Skeletal muscle tissue (tissue), 3 donors: ENCODE measurements at regions not wholly inside any gene's neighbourhood (a gene's known extent, or its start where the extent isn't known, plus 50 kb on each side); places are given as distances from the start of the nearest gene placed in this dataset.

Experiments used
- H3K27ac ChIP-seq: one replicate; pipeline ENCODE4 v1.7.0; 2013; ENCODE audit warnings: mild to moderate bottlenecking, low read depth, low read length, inconsistent platforms
- H3K27me3 ChIP-seq, 3 donors: one replicate each; pipeline ENCODE4 v1.7.0; 2013; ENCODE audit warnings: low read length in 3 of 3; ENCODE audit not compliant: control insufficient read depth in 3 of 3, insufficient read depth in 3 of 3
- H3K36me3 ChIP-seq, 3 donors: one replicate each; pipeline ENCODE4 v1.7.0; 2013; ENCODE audit warnings: low read length in 3 of 3; ENCODE audit not compliant: control insufficient read depth in 3 of 3, insufficient read depth in 3 of 3
- H3K4me1 ChIP-seq, 3 donors: one replicate each; pipeline ENCODE4 v1.7.0; 2013; ENCODE audit warnings: low read length in 3 of 3, mild to moderate bottlenecking in 3 of 3; ENCODE audit not compliant: control insufficient read depth in 3 of 3, insufficient read depth in 3 of 3
- H3K4me3 ChIP-seq, 3 donors: one replicate each; pipeline ENCODE4 v1.7.0; 2013; ENCODE audit warnings: low read length in 3 of 3
- H3K9ac ChIP-seq, 3 donors: one replicate each; pipeline ENCODE4 v1.7.0; 2013; ENCODE audit warnings: low read length in 3 of 3, mild to moderate bottlenecking in 3 of 3, moderate library complexity in 2 of 3, low read depth in 1 of 3
- H3K9me3 ChIP-seq, 3 donors: one replicate each; pipeline ENCODE4 v1.7.0; 2013; ENCODE audit warnings: low read length in 3 of 3; ENCODE audit not compliant: control insufficient read depth in 3 of 3
- donor health status: Osteomylitis.

GRCh38 chr2:66753660-66754059 lies 318.7 kb downstream of the MEIS1 start:
- Histone ChIP-seq H3K27me3 (no peaks in the 10 kb centered on the region), H3K36me3 (no peaks in the 10 kb centered on the region), H3K4me1 (no peaks in the 10 kb centered on the region), H3K9me3 (no peaks in the 10 kb centered on the region), H3K9ac (no peak overlapping the region), H3K27ac (no peak overlapping the region), H3K4me3 (no peak overlapping the region)

- Histone ChIP-seq H3K27me3 (no peaks in the 10 kb centered on the region), H3K9ac (no peak overlapping the region), H3K4me1 (no peaks in the 10 kb centered on the region), H3K36me3 (no peaks in the 10 kb centered on the region), H3K27ac (no peak overlapping the region), H3K9me3 (no peaks in the 10 kb centered on the region), H3K4me3 (no peak overlapping the region)
These were observed 321.0 kb downstream of the MEIS1 start for GRCh38 chr2:66755974-66756373.

- no peaks in the 10 kb centered on the region for H3K27me3 ChIP-seq
These were observed 326.9 kb downstream of the MEIS1 start for GRCh38 chr2:66761826-66762225.

GRCh38 chr2:66762761-66763160 lies 327.8 kb downstream of the MEIS1 start:
- Histone ChIP-seq H3K9ac (no peak overlapping the region), H3K27me3 (no peaks in the 10 kb centered on the region), H3K36me3 (no peaks in the 10 kb centered on the region), H3K4me3 (no peak overlapping the region), H3K9me3 (no peaks in the 10 kb centered on the region), H3K4me1 (no peaks in the 10 kb centered on the region), H3K27ac (no peak overlapping the region)

More at GRCh38 chr2:66761826-66762225, 326.9 kb downstream of the MEIS1 start:
- H3K36me3 ChIP-seq = no peaks in the 10 kb centered on the region
- H3K9me3 ChIP-seq = no peaks in the 10 kb centered on the region
- H3K4me3 ChIP-seq = no peak overlapping the region
- no peak overlapping the region for H3K9ac ChIP-seq
- H3K27ac ChIP-seq = no peak overlapping the region
- no peaks in the 10 kb centered on the region for H3K4me1 ChIP-seq

GRCh38 chr2:66766582-66766981 lies 331.7 kb downstream of the MEIS1 start:
- Histone ChIP-seq H3K36me3 (no peaks in the 10 kb centered on the region), H3K9me3 (no peaks in the 10 kb centered on the region), H3K4me3 (no peak overlapping the region), H3K9ac (no peak overlapping the region), H3K27ac (no peak overlapping the region), H3K27me3 (no peaks in the 10 kb centered on the region), H3K4me1 (no peaks in the 10 kb centered on the region)

GRCh38 chr2:66771359-66771976 lies 336.5 kb downstream of the MEIS1 start:
- Histone ChIP-seq H3K4me1 (no peaks in the 10 kb centered on the region), H3K9ac (no peak overlapping the region), H3K36me3 (no peaks in the 10 kb centered on the region), H3K27ac (no peak overlapping the region), H3K27me3 (no peaks in the 10 kb centered on the region), H3K4me3 (no peak overlapping the region), H3K9me3 (no peaks in the 10 kb centered on the region)

GRCh38 chr2:66772618-66773017 lies 337.7 kb downstream of the MEIS1 start:
- H3K4me3 ChIP-seq = no peak overlapping the region
- H3K4me1 ChIP-seq = no peaks in the 10 kb centered on the region
- no peaks in the 10 kb centered on the region for H3K27me3 ChIP-seq
- no peaks in the 10 kb centered on the region for H3K36me3 ChIP-seq
- H3K9me3 ChIP-seq = no peaks in the 10 kb centered on the region
- no peak overlapping the region for H3K27ac ChIP-seq
- H3K9ac ChIP-seq = no peak overlapping the region

GRCh38 chr2:66775730-66776422 lies 341.0 kb downstream of the MEIS1 start:
- Histone ChIP-seq H3K9ac (no peak overlapping the region), H3K27ac (no peak overlapping the region), H3K4me3 (no peak overlapping the region), H3K27me3 (no peaks in the 10 kb centered on the region), H3K4me1 (no peaks in the 10 kb centered on the region), H3K9me3 (no peaks in the 10 kb centered on the region), H3K36me3 (no peaks in the 10 kb centered on the region)

GRCh38 chr2:66781804-66782203 lies 346.9 kb downstream of the MEIS1 start:
- no peak overlapping the region for H3K4me3 ChIP-seq
- H3K9ac ChIP-seq = no peak overlapping the region
- H3K27me3 ChIP-seq = no peaks in the 10 kb centered on the region
- H3K27ac ChIP-seq = no peak overlapping the region
- H3K9me3 ChIP-seq = no peaks in the 10 kb centered on the region
- H3K4me1 ChIP-seq = no peaks in the 10 kb centered on the region
- no peaks in the 10 kb centered on the region for H3K36me3 ChIP-seq

GRCh38 chr2:66782780-66783361 lies 347.9 kb downstream of the MEIS1 start:
- Histone ChIP-seq H3K27ac (no peak overlapping the region), H3K9ac (no peak overlapping the region), H3K4me3 (no peak overlapping the region), H3K27me3 (no peaks in the 10 kb centered on the region), H3K4me1 (no peaks in the 10 kb centered on the region), H3K36me3 (no peaks in the 10 kb centered on the region), H3K9me3 (no peaks in the 10 kb centered on the region)
